HCT116 (cell line): ENCODE measurements at regions not wholly inside any gene's neighbourhood (a gene's known extent, or its start where the extent isn't known, plus 50 kb on each side); places are given as distances from the start of the nearest gene placed in this dataset.

Experiments
- ATAC-seq: fragments of 200-7000 bp; cut with Tn5 transposase; 2 replicates; pipeline ENCODE4 v1.9.1; 2020; ENCODE audit warnings: mild to moderate bottlenecking, moderate library complexity
- BruUV-seq: library from RNA; stranded (reverse); fragments of 400-500 nt; replicated peaks from 2 replicates; lab custom pipeline; 2021; lab: Mats Ljungman, UMichigan
- CTCF ChIA-PET: fragments of 300-600 bp; sonication (Branson Sonifier 250); formaldehyde crosslinking; loops from one replicate; lab custom pipeline; 2021; ENCODE audit warnings: antibody characterized with exemption; lab: Charles Lee
- POLR2A ChIA-PET: fragments of 300-600, 350-600 bp; sonication (Branson Sonifier 250); formaldehyde crosslinking; loops from one replicate; lab custom pipeline; 2021; ENCODE audit warnings: antibody characterized with exemption; lab: Charles Lee
- RAD21 ChIA-PET, 2 experiments: fragments of 300-600 bp; sonication (Branson Sonifier 250); formaldehyde crosslinking; loops; one replicate each; lab custom pipeline; 2023; ENCODE audit warnings: low total read pairs in 2 of 2; ENCODE audit not compliant: uncharacterized antibody in 2 of 2, unreplicated experiment in 2 of 2, low non-redundant PET in 1 of 2; lab: Charles Lee
- DNase-seq: peaks from one replicate; pipeline ENCODE4 v3.0.0-alpha.2; 2010; ENCODE audit warnings: low read depth, low spot score
- H2AFZ ChIP-seq: fragments of 200-600 bp; shearing (Covaris generic), sonication (generic); 2 replicates; pipeline ENCODE4 v1.6.1; 2017; ENCODE audit warnings: low read depth, mixed run types, mixed read lengths, antibody characterized with exemption, low read length; ENCODE audit not compliant: poor library complexity, severe bottlenecking
- H3K27ac ChIP-seq: 2 replicates; pipeline ENCODE4 v1.5.1; 2012; ENCODE audit warnings: low read depth, low read length
- H3K27me3 ChIP-seq: fragments of 200-600 bp; sonication (generic); 2 replicates; pipeline ENCODE4 v1.6.1; 2016; ENCODE audit warnings: mixed run types, low read length, mixed read lengths; ENCODE audit not compliant: insufficient read depth
- H3K36me3 ChIP-seq, 2 experiments: fragments of 200-500 bp in 1 of 2; fragments of 200-600 bp in 1 of 2; sonication (Bioruptor generic) in 1 of 2; sonication (generic) in 1 of 2; 2 replicates each; pipeline versions ENCODE4 v1.5.1 to v1.6.1; 2014 to 2016; ENCODE audit warnings: low read length in 2 of 2, inconsistent platforms in 1 of 2, mixed read lengths in 1 of 2, mixed run types in 1 of 2; ENCODE audit not compliant: insufficient read depth in 2 of 2, control insufficient read depth in 1 of 2
- H3K4me1 ChIP-seq, 2 experiments: fragments of 200-600 bp in 1 of 2; sonication (generic) in 1 of 2; 2 replicates each; pipeline versions ENCODE4 v1.5.1 to v1.6.1; 2012 to 2017; ENCODE audit warnings: low read length in 2 of 2, inconsistent platforms in 1 of 2, mild to moderate bottlenecking in 1 of 2, mixed read lengths in 1 of 2, mixed run types in 1 of 2, moderate library complexity in 1 of 2; ENCODE audit not compliant: insufficient read depth in 2 of 2, control insufficient read depth in 1 of 2
- H3K4me2 ChIP-seq: fragments of 200-600 bp; sonication (generic); 2 replicates; pipeline ENCODE4 v1.6.1; 2017; ENCODE audit warnings: mixed run types, low read length, mixed read lengths
- H3K4me3 ChIP-seq, 2 experiments: fragments of 200-600 bp in 1 of 2; sonication (generic) in 1 of 2; replicated peaks in 1 of 2; 2 replicates each; pipeline ENCODE4 v1.5.1; 2011 to 2016; ENCODE audit warnings: low read length in 2 of 2, control low read depth in 1 of 2, low read depth in 1 of 2, mild to moderate bottlenecking in 1 of 2, mixed read lengths in 1 of 2, mixed run types in 1 of 2
- H3K79me2 ChIP-seq: fragments of 200-600 bp; sonication (generic); 2 replicates; pipeline ENCODE4 v1.6.1; 2017; ENCODE audit warnings: mild to moderate bottlenecking, mixed run types, low read length, moderate library complexity, mixed read lengths; ENCODE audit not compliant: insufficient read depth
- H3K9ac ChIP-seq: fragments of 200-600 bp; sonication (generic); 2 replicates; pipeline ENCODE4 v1.6.1; 2016; ENCODE audit warnings: low read length, mixed read lengths
- H3K9me2 ChIP-seq: fragments of 200-600 bp; sonication (generic), shearing (Covaris generic); 2 replicates; pipeline ENCODE4 v1.6.1; 2017; ENCODE audit warnings: mixed run types, mild to moderate bottlenecking, moderate library complexity; ENCODE audit not compliant: insufficient read depth
- H3K9me3 ChIP-seq, 2 experiments: fragments of 200-500 bp in 1 of 2; fragments of 200-600 bp in 1 of 2; sonication (Bioruptor generic) in 1 of 2; sonication (generic) in 1 of 2; 2 replicates each; pipeline ENCODE4 v1.6.1; 2014 to 2017; ENCODE audit warnings: low read length in 2 of 2, mixed read lengths in 2 of 2, inconsistent platforms in 1 of 2, low read depth in 1 of 2, mild to moderate bottlenecking in 1 of 2, mixed run types in 1 of 2, moderate library complexity in 1 of 2; ENCODE audit not compliant: control insufficient read depth in 1 of 2, insufficient read depth in 1 of 2
- H4K20me1 ChIP-seq: fragments of 200-600 bp; sonication (generic), shearing (Covaris generic); 2 replicates; pipeline ENCODE4 v1.6.1; 2017; ENCODE audit warnings: mixed run types, mild to moderate bottlenecking, moderate library complexity; ENCODE audit not compliant: insufficient read depth
- CBX3 ChIP-seq: IDR thresholded peaks from 2 replicates; pipeline ENCODE4 v1.6.1; 2012; ENCODE audit warnings: low read depth
- EGR1 ChIP-seq: IDR thresholded peaks from 2 replicates; pipeline ENCODE4 v1.6.1; 2012; ENCODE audit warnings: low read depth
- ELF1 ChIP-seq: IDR thresholded peaks from 2 replicates; pipeline ENCODE4 v1.6.1; 2012; ENCODE audit warnings: low read depth, borderline replicate concordance
- EZH2 ChIP-seq: fragments of 200-600 bp; sonication (generic); IDR thresholded peaks from 2 replicates; pipeline ENCODE4 v1.6.1; 2017; ENCODE audit warnings: antibody characterized with exemption, mixed run types
- EZH2phosphoT487 ChIP-seq: fragments of 200-600 bp; IDR thresholded peaks from 2 replicates; pipeline ENCODE4 v1.6.1; 2018; ENCODE audit warnings: antibody characterized with exemption, borderline replicate concordance
- JUND ChIP-seq: IDR thresholded peaks from 2 replicates; pipeline ENCODE4 v1.6.1; 2012
- POLR2AphosphoS5 ChIP-seq: IDR thresholded peaks from 2 replicates; pipeline ENCODE4 v1.6.1; 2011; ENCODE audit warnings: mild to moderate bottlenecking, low read depth, low read length, moderate library complexity
- RAD21 ChIP-seq: IDR thresholded peaks from 2 replicates; pipeline ENCODE4 v1.6.1; 2012; ENCODE audit warnings: low read depth, mild to moderate bottlenecking
- SIN3A ChIP-seq: IDR thresholded peaks from 2 replicates; pipeline ENCODE4 v1.6.1; 2012; ENCODE audit warnings: low read depth
- SRF ChIP-seq: IDR thresholded peaks from 2 replicates; pipeline ENCODE4 v1.6.1; 2012; ENCODE audit warnings: low read depth
- TCF7L2 ChIP-seq: IDR thresholded peaks from 2 replicates; pipeline ENCODE4 v1.7.0; 2011; ENCODE audit warnings: borderline replicate concordance, inconsistent platforms; ENCODE audit not compliant: insufficient read depth, insufficient read length; ENCODE audit errors: extremely low read depth
- YY1 ChIP-seq: IDR thresholded peaks from 2 replicates; pipeline ENCODE4 v1.6.1; 2011; ENCODE audit warnings: low read length, low read depth, moderate library complexity, mild to moderate bottlenecking; ENCODE audit not compliant: insufficient replicate concordance; ENCODE audit errors: extremely low read depth
- ZFX ChIP-seq: fragments of 450-650 bp; IDR thresholded peaks from 2 replicates; pipeline ENCODE4 v1.6.1; 2017
- ZNF274 ChIP-seq: fragments of 200-500 bp; sonication (Bioruptor generic); IDR thresholded peaks from 2 replicates; pipeline ENCODE4 v1.6.1; 2014; ENCODE audit warnings: mild to moderate bottlenecking, low read depth, low read length, inconsistent platforms
- intact Hi-C: fragments of 100-400 bp; cut with micrococcal nuclease; formaldehyde crosslinking; loops from 2 replicates; pipeline ENCODE4 v1.10.0; 2022
- TF ChIP-seq, protein P1 (sequence below): IDR thresholded peaks from 2 replicates; pipeline ENCODE4 v1.6.1; 2012
- TF ChIP-seq, protein P2 (sequence below), 3 experiments: fragments of 200-600 bp in 1 of 3; sonication (generic) in 1 of 3; IDR thresholded peaks in 2 of 3; conservative IDR thresholded peaks in 1 of 3; 2 replicates each; pipeline ENCODE4 v1.5.1; 2012 to 2017; ENCODE audit warnings: low read depth in 2 of 3, low read length in 2 of 3, antibody characterized with exemption in 1 of 3, borderline replicate concordance in 1 of 3, control low read depth in 1 of 3, mild to moderate bottlenecking in 1 of 3, mixed read lengths in 1 of 3, mixed run types in 1 of 3, moderate library complexity in 1 of 3; ENCODE audit not compliant: insufficient read depth in 1 of 3
- TF ChIP-seq, protein P3 (sequence below): IDR thresholded peaks from 2 replicates; pipeline ENCODE4 v1.6.1; 2011; ENCODE audit warnings: mild to moderate bottlenecking, low read length, moderate library complexity; ENCODE audit not compliant: insufficient replicate concordance; ENCODE audit errors: extremely low read depth
- TF ChIP-seq, protein P4 (sequence below): IDR thresholded peaks from 2 replicates; pipeline ENCODE4 v1.6.1; 2012; ENCODE audit warnings: low read depth

DNA sequence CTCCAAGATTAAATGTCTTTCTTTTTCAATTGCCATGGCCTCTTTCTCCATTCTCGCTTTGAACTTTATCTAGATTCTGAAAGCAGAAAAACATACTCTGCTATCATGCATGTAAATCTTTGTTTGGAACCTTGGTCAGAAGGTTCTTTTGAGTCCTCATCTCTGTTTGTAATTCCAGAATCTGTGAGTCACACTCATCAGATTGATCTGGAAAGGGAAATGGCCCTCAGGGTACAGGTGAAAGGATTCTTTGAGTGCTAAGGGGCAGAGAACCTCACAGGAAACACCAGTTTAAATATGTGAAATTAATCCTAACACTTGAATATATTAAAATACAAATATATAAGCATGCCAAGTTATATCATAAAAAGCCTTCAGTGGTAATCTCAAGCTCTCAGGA lies 211.0 kb upstream of the ADGRL3 start:
- Histone ChIP-seq H3K27ac (no peak overlapping the region), H3K9me3 (peaks cover 6 to 34% of the 10 kb centered on the region in 2 experiments; a peak in 2 of 4 replicates), H3K27me3 (no peaks in the 10 kb centered on the region), H3K4me1 (no peaks in the 10 kb centered on the region), H3K79me2 (no peaks in the 10 kb centered on the region), H3K36me3 (no peaks in the 10 kb centered on the region), H4K20me1 (no peaks in the 10 kb centered on the region), H3K9ac (no peak overlapping the region), H2AFZ (no peak overlapping the region)
- BruUV-seq, result no TSS peak
- RAD21 ChIA-PET, result no interaction called here
- POLR2A ChIA-PET, result no interaction called here
- CTCF ChIA-PET, result no interaction called here
- no peak for ATAC-seq
- intact Hi-C loops, result no loop called here
- no peak for TF ChIP-seq ZNF274
- TF ChIP-seq YY1, result no peak
- TF ChIP-seq JUND, result no peak
- TF ChIP-seq, protein P1, sequence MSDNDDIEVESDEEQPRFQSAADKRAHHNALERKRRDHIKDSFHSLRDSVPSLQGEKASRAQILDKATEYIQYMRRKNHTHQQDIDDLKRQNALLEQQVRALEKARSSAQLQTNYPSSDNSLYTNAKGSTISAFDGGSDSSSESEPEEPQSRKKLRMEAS, result no peak
- no peak for TF ChIP-seq EZH2
- TF ChIP-seq EZH2phosphoT487, result no peak
- TF ChIP-seq RAD21, result no peak
- TF ChIP-seq ZFX, result no peak
- no peak for TF ChIP-seq ELF1
- no peak for TF ChIP-seq EGR1
- TF ChIP-seq CBX3, result no peak
- TF ChIP-seq TCF7L2, result no peak
- TF ChIP-seq POLR2AphosphoS5, result no peak
- no peak for TF ChIP-seq SRF
- TF ChIP-seq, protein P2, sequence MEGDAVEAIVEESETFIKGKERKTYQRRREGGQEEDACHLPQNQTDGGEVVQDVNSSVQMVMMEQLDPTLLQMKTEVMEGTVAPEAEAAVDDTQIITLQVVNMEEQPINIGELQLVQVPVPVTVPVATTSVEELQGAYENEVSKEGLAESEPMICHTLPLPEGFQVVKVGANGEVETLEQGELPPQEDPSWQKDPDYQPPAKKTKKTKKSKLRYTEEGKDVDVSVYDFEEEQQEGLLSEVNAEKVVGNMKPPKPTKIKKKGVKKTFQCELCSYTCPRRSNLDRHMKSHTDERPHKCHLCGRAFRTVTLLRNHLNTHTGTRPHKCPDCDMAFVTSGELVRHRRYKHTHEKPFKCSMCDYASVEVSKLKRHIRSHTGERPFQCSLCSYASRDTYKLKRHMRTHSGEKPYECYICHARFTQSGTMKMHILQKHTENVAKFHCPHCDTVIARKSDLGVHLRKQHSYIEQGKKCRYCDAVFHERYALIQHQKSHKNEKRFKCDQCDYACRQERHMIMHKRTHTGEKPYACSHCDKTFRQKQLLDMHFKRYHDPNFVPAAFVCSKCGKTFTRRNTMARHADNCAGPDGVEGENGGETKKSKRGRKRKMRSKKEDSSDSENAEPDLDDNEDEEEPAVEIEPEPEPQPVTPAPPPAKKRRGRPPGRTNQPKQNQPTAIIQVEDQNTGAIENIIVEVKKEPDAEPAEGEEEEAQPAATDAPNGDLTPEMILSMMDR (IDR thresholded peaks at IDR 0.05 in 2 of 3, conservative IDR thresholded peaks at IDR 0.05 in 1 of 3; ENCODE audit: borderline replicate concordance in 1 of 3, insufficient read depth in 1 of 3, low read depth in 2 of 3, low read length in 2 of 3), result no peak
- TF ChIP-seq, protein P3, sequence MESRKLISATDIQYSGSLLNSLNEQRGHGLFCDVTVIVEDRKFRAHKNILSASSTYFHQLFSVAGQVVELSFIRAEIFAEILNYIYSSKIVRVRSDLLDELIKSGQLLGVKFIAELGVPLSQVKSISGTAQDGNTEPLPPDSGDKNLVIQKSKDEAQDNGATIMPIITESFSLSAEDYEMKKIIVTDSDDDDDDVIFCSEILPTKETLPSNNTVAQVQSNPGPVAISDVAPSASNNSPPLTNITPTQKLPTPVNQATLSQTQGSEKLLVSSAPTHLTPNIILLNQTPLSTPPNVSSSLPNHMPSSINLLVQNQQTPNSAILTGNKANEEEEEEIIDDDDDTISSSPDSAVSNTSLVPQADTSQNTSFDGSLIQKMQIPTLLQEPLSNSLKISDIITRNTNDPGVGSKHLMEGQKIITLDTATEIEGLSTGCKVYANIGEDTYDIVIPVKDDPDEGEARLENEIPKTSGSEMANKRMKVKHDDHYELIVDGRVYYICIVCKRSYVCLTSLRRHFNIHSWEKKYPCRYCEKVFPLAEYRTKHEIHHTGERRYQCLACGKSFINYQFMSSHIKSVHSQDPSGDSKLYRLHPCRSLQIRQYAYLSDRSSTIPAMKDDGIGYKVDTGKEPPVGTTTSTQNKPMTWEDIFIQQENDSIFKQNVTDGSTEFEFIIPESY, result no peak
- TF ChIP-seq, protein P4, sequence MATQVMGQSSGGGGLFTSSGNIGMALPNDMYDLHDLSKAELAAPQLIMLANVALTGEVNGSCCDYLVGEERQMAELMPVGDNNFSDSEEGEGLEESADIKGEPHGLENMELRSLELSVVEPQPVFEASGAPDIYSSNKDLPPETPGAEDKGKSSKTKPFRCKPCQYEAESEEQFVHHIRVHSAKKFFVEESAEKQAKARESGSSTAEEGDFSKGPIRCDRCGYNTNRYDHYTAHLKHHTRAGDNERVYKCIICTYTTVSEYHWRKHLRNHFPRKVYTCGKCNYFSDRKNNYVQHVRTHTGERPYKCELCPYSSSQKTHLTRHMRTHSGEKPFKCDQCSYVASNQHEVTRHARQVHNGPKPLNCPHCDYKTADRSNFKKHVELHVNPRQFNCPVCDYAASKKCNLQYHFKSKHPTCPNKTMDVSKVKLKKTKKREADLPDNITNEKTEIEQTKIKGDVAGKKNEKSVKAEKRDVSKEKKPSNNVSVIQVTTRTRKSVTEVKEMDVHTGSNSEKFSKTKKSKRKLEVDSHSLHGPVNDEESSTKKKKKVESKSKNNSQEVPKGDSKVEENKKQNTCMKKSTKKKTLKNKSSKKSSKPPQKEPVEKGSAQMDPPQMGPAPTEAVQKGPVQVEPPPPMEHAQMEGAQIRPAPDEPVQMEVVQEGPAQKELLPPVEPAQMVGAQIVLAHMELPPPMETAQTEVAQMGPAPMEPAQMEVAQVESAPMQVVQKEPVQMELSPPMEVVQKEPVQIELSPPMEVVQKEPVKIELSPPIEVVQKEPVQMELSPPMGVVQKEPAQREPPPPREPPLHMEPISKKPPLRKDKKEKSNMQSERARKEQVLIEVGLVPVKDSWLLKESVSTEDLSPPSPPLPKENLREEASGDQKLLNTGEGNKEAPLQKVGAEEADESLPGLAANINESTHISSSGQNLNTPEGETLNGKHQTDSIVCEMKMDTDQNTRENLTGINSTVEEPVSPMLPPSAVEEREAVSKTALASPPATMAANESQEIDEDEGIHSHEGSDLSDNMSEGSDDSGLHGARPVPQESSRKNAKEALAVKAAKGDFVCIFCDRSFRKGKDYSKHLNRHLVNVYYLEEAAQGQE, result no peak
- no peak for TF ChIP-seq SIN3A
- TF ChIP-seq, all 23 proteins: peak for 0
- H3K4me2 ChIP-seq, result no peak overlapping the region
- no peaks in the 10 kb centered on the region for H3K9me2 ChIP-seq
- no peak overlapping the region for H3K4me3 ChIP-seq
- DNase-seq, result no peak
